HG03558 (cell line): ENCODE measurements at regions not wholly inside any gene's neighbourhood (a gene's known extent, or its start where the extent isn't known, plus 50 kb on each side); places are given as distances from the start of the nearest gene placed in this dataset.

Source experiments
- ATAC-seq: cut with Tn5 transposase; IDR thresholded peaks from one replicate; pipeline ENCODE4 v1.9.1; 2021; ENCODE audit warnings: moderate number of reproducible peaks; ENCODE audit not compliant: unreplicated experiment; ENCODE audit errors: extremely low read depth

GRCh38 chr18:56157541-56157940, 480.9 kb downstream of the TXNL1 start:
- no peak for ATAC-seq

GRCh38 chr18:56152551-56153310, 485.7 kb downstream of the TXNL1 start:
- ATAC-seq = no peak

GRCh38 chr18:56148373-56148772, 490.0 kb downstream of the TXNL1 start:
- ATAC-seq = no peak

GRCh38 chr18:56146565-56146964, 491.8 kb downstream of the TXNL1 start:
- no peak for ATAC-seq

- no peak for ATAC-seq
These were observed 496.4 kb downstream of the TXNL1 start for GRCh38 chr18:56142001-56142400.

- ATAC-seq = no peak
These were observed 498.6 kb downstream of the TXNL1 start for GRCh38 chr18:56139792-56140254.

- no peak for ATAC-seq
These were observed 499.0 kb downstream of the TXNL1 start for GRCh38 chr18:56139372-56139771.

- no peak for ATAC-seq
These were observed 502.3 kb downstream of the TXNL1 start for GRCh38 chr18:56136105-56136504.

- ATAC-seq = no peak
These were observed 507.9 kb downstream of the TXNL1 start for GRCh38 chr18:56130481-56130880.

GRCh38 chr18:56128153-56128791, 510.1 kb downstream of the TXNL1 start:
- no peak for ATAC-seq

GRCh38 chr18:56127322-56128099, 510.9 kb downstream of the TXNL1 start:
- no peak for ATAC-seq

GRCh38 chr18:56124186-56124585, 514.2 kb downstream of the TXNL1 start:
- ATAC-seq = no peak

GRCh38 chr18:56121669-56122068, 516.7 kb downstream of the TXNL1 start:
- no peak for ATAC-seq

- ATAC-seq = no peak
These were observed 517.6 kb downstream of the TXNL1 start for GRCh38 chr18:56120782-56121181.

- ATAC-seq = no peak
These were observed 518.7 kb downstream of the TXNL1 start for GRCh38 chr18:56119681-56120080.

- ATAC-seq = no peak
These were observed 520.0 kb downstream of the TXNL1 start for GRCh38 chr18:56118422-56118821.

GRCh38 chr18:56115071-56116015, 523.0 kb downstream of the TXNL1 start:
- no peak for ATAC-seq

GRCh38 chr18:56112984-56113383, 525.0 kb upstream of the TCF4 start:
- ATAC-seq = no peak

- ATAC-seq = peak; percentile 99
These were observed 524.2 kb upstream of the TCF4 start for GRCh38 chr18:56112013-56112749.
